HG03457 (cell line): ENCODE measurements at regions not wholly inside any gene's neighbourhood (a gene's known extent, or its start where the extent isn't known, plus 50 kb on each side); places are given as distances from the start of the nearest gene placed in this dataset.

ENCODE experiments used
- ATAC-seq: cut with Tn5 transposase; IDR thresholded peaks from one replicate; pipeline ENCODE4 v1.9.1; 2021; ENCODE audit warnings: moderate number of reproducible peaks; ENCODE audit not compliant: unreplicated experiment

GRCh38 chr11:29012507-29012906 lies 904.3 kb downstream of the METTL15 start:
- no peak for ATAC-seq

DNA sequence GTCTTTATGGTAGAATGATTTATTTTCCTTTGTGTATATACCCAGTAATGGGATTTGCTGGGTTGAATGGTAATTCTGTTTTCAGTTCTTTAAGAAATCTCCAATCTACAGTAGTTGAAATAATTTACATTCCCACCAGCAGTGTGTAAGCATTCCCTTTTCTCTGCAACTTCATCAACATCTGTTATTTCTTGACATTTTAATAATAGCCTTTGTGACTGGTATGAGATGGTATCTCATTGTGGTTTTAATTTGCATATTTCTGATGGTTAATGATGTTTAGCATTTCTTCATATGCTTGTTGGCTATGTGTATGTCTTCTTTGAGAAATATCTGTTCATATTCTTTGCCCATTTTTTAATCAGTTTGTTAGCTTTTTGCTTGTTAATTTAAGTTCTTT lies 901.2 kb downstream of the METTL15 start:
- ATAC-seq: no peak

- ATAC-seq: no peak
Measured at GRCh38 chr11:29008481-29008880, 900.3 kb downstream of the METTL15 start.

DNA sequence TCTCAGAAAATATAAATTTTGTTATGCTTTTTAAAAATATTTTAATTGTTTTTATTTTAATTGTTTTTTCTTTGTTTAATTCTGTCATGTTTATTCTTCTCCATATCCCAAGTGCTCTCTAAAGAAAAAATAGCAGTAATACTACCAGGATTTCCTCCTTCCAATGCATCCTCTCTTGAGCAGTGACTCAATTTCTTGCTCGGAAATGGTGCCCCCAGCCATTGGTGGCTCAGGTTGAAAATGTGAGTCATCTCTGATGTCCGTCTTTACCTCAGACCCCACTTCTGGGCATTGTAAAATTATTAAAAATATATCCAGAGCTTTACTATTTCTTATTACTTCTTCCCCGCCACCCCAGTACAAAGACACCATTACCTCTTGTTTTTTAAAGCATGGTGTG lies 898.5 kb downstream of the METTL15 start:
- ATAC-seq: no peak

- ATAC-seq: no peak
Measured at GRCh38 chr11:29005401-29005980, 897.3 kb downstream of the METTL15 start.

DNA sequence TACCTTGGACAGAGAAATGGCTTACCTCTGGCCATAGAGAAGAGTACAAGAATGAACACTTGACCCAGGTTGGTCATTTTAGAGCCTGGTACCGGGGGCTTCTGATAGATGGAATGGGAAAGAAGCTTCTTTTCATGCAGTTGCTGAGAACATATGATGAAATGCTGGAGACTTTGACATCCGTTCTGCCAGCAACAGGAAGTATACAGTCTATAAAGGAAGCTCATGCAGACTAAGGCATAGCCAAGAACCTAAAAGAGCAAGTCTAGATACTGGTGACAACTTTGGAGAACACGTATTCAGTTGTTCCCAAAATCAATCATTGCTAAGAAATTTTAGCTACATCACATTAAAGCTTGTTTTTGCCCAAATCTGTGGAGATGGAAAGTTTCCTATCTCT lies 894.6 kb downstream of the METTL15 start:
- ATAC-seq: no peak

DNA sequence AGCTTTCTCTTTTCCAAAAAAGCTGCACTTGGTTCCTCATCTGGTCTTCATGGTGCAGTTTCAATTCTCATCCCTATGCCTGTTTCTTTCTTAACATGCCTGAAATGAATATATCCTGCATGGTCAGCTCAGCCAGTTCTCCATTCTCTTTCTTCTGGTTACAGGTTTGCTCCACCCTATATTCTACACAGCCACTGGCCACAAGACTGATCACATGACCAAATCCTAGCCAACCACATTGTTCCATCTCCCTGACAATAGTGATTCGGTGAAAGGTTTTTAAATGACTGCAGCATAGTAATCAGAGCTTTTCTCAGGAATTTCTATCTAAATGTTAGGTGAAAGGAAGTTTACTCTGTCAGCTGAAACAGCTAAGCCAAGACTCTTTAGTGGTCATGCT lies 891.4 kb downstream of the METTL15 start:
- no peak for ATAC-seq

GRCh38 chr11:28992996-28993395 lies 884.8 kb downstream of the METTL15 start:
- ATAC-seq: no peak

GRCh38 chr11:28984231-28984630 lies 876.0 kb downstream of the METTL15 start:
- ATAC-seq: no peak

DNA sequence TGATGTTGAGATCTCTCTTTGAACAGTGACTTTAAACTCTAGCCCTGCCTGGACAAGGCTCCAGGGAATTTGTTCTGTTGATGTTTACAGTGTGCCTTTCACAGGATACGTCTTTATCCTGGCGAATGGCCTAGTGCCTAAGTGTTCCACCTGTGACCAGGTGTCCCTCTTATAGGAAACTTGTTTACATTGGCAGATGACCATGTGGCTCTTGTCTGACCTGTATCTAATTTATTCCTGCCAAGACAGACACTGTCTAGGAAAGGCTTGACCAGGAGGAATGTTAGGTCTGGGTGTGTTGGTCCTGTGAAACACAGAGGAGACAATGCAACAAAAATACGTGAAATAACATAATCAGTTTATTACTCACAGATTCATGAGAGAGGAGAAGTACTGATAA lies 875.6 kb downstream of the METTL15 start:
- ATAC-seq: no peak

DNA sequence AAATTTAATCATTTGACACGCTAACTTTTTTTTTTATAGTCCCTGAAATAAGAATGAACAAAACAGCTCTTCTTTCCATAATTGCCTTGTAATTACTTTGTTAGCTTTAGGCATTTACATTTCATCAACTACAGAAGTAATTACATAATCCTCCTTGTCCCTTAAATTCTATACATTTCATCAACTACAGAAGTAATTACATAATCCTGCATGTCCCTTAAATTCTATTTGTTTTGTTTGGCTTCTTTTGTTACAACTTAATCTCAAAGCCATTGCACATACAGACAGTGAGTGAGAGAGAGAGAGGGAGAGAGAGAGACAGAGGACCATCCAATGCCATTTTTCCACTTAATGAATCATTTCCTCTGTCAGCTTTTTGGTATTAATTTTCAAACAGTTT lies 873.2 kb downstream of the METTL15 start:
- ATAC-seq: no peak

DNA sequence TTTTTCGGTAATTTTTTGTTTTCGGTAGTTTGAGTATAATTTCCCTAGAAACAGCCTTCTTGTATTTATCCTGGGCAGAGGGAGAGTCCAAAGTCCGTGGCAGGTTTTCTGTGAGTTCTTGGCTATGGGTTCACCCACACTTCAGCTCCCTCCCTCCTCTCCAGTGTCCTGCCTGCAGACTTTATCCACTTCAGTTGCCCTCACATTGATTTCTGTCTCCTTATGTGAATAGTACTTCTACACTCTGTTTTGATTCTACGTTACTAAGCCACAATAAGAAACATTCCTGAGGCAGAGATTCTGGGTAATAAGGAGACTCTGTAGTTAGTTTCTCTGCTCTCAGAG lies 868.6 kb downstream of the METTL15 start:
- ATAC-seq: no peak

GRCh38 chr11:28976012-28976800 lies 868.0 kb downstream of the METTL15 start:
- no peak for ATAC-seq

- no peak for ATAC-seq
Measured at GRCh38 chr11:28969832-28970231, 861.6 kb downstream of the METTL15 start.

- no peak for ATAC-seq
Measured at GRCh38 chr11:28966951-28967350, 858.8 kb downstream of the METTL15 start.

DNA sequence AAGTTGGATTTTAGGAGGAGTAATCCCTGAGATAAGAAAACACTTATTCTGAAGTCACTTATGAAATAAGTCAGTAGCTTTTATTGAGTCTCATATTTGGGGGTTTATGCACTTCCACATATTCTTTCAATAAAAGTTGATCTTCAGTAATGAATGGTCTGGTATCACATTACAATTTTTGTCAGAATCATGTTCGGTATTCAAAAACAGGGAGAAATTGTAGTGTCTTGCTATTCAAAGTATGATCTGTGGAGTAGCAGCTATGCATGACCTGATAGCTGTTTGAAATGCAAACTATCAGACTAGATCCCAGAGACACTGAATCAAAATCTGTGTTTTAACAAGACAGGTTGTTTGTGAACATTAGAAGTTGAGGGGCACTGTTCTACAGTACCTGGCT lies 857.6 kb downstream of the METTL15 start:
- ATAC-seq: no peak

- ATAC-seq: no peak
Measured at GRCh38 chr11:28964811-28965210, 856.6 kb downstream of the METTL15 start.

- no peak for ATAC-seq
Measured at GRCh38 chr11:28963187-28963586, 855.0 kb downstream of the METTL15 start.

- no peak for ATAC-seq
Measured at GRCh38 chr11:28962502-28962901, 854.3 kb downstream of the METTL15 start.

DNA sequence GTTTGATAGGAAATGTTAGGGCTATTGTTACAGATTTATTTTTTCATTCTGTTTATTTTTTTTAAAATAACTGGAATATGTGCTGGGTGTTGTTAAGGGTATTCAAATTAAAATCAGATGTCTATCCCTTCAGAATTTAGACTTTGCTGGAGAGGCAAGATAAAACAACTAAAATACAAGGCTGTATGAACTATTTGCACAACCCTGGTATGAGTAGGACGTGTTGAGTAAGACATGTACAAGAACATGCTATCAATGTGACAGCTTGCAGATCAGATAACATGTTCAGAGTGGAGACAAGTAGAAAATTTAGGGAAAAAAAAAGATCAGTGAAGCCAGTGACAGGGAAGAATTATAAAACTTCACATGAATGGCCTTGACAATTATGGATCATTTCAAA lies 853.5 kb downstream of the METTL15 start:
- ATAC-seq: no peak

GRCh38 chr11:28956446-28956845 lies 848.3 kb downstream of the METTL15 start:
- ATAC-seq: no peak

DNA sequence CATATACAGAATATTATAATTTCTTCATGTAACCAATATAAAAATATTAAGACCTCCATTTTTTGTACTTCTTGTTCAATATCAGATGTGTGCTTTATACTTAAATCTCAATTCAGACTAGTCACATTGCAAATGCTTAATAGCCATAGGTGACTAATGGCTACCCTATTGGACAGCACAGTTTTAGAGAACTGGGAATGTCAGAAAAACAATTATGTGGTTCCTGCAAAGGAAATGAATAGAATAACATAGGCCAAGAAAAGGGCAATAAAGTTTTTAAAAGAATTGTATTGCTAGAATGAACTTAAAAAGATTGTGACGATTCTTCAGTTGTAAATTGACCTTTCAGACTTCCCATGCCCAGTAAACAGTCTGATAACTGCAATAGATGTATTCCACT lies 843.0 kb downstream of the METTL15 start:
- ATAC-seq: no peak

DNA sequence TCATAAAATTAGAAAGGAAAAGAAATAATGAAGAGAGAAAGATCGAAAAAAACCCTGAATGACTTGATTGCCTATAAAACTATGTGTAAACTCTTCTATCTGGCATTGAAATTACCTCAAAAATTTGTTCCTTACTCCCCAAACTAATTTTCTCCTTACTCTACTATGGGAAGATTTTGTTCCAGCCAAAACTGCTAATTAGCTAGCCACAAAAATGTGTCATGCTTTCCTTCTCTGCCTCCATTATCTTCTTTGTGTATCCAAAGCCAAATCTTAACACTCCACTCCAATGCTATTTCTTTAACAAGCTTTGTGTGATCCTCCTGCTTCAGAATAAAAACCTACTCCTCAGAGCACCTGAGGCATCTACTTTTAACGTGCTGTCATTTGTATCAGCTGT lies 831.2 kb downstream of the METTL15 start:
- no peak for ATAC-seq
